Left hindlimb (tissue), 1 donor: ENCODE measurements at regions not wholly inside any gene's neighbourhood (a gene's known extent, or its start where the extent isn't known, plus 50 kb on each side); places are given as distances from the start of the nearest gene placed in this dataset.
"Not testable (repeated sequence)": the region's sequence is repeated elsewhere in the genome, so short reads cannot be mapped to it uniquely, and the experiment has no call there.

Experiments used
- DNase-seq: peaks from one replicate; pipeline ENCODE4 v3.0.0-alpha.2; 2018

- DNase-seq = no peak
These were observed 718.8 kb upstream of the TMPRSS15 start for GRCh38 chr21:19122356-19122755.

- DNase-seq = no peak
These were observed 719.5 kb upstream of the TMPRSS15 start for GRCh38 chr21:19123053-19123452.

GRCh38 chr21:19123525-19123924 is 719.9 kb upstream of the TMPRSS15 start:
- no peak for DNase-seq

GRCh38 chr21:19124691-19125090 is 721.1 kb upstream of the TMPRSS15 start:
- DNase-seq = no peak

- no peak for DNase-seq
These were observed 726.9 kb upstream of the TMPRSS15 start for GRCh38 chr21:19130379-19131028.

GRCh38 chr21:19141511-19141910 is 737.9 kb upstream of the TMPRSS15 start:
- no peak for DNase-seq

GRCh38 chr21:19145682-19146293 is 742.2 kb upstream of the TMPRSS15 start:
- DNase-seq = no peak

GRCh38 chr21:19148056-19148455 is 744.5 kb upstream of the TMPRSS15 start:
- no peak for DNase-seq

- no peak for DNase-seq
These were observed 768.0 kb upstream of the TMPRSS15 start for GRCh38 chr21:19171585-19171984.

- DNase-seq = no peak
These were observed 778.1 kb upstream of the TMPRSS15 start for GRCh38 chr21:19181604-19182140.

- DNase-seq = no peak
These were observed 794.4 kb upstream of the TMPRSS15 start for GRCh38 chr21:19197950-19198349.

GRCh38 chr21:19198801-19199200 is 795.2 kb upstream of the TMPRSS15 start:
- DNase-seq = no peak

GRCh38 chr21:19218163-19218562 is 814.6 kb upstream of the TMPRSS15 start:
- DNase-seq = no peak

- DNase-seq = no peak
These were observed 820.5 kb upstream of the TMPRSS15 start for GRCh38 chr21:19224090-19224489.

GRCh38 chr21:19228226-19228625 is 824.6 kb upstream of the TMPRSS15 start:
- DNase-seq = no peak

GRCh38 chr21:19233841-19234240 is 830.3 kb upstream of the TMPRSS15 start:
- DNase-seq = not testable (repeated sequence)

- DNase-seq = no peak
These were observed 832.6 kb upstream of the TMPRSS15 start for GRCh38 chr21:19236209-19236608.

- DNase-seq = no peak
These were observed 834.0 kb upstream of the TMPRSS15 start for GRCh38 chr21:19237608-19238007.

- no peak for DNase-seq
These were observed 836.1 kb upstream of the TMPRSS15 start for GRCh38 chr21:19239696-19240095.

- DNase-seq = no peak
These were observed 841.1 kb upstream of the TMPRSS15 start for GRCh38 chr21:19244502-19245187.

GRCh38 chr21:19245188-19245580 is 841.6 kb upstream of the TMPRSS15 start:
- DNase-seq = no peak

- DNase-seq = no peak
These were observed 842.4 kb upstream of the TMPRSS15 start for GRCh38 chr21:19246018-19246417.

GRCh38 chr21:19256934-19257660 is 853.5 kb upstream of the TMPRSS15 start:
- no peak for DNase-seq
